IPS DF 19.7 (cell line): ENCODE measurements at regions not wholly inside any gene's neighbourhood (a gene's known extent, or its start where the extent isn't known, plus 50 kb on each side); places are given as distances from the start of the nearest gene placed in this dataset.

Source experiments
- DNase-seq: peaks from one replicate; pipeline ENCODE4 v3.0.0-alpha.2; 2013; ENCODE audit warnings: low read depth, low spot score

DNA sequence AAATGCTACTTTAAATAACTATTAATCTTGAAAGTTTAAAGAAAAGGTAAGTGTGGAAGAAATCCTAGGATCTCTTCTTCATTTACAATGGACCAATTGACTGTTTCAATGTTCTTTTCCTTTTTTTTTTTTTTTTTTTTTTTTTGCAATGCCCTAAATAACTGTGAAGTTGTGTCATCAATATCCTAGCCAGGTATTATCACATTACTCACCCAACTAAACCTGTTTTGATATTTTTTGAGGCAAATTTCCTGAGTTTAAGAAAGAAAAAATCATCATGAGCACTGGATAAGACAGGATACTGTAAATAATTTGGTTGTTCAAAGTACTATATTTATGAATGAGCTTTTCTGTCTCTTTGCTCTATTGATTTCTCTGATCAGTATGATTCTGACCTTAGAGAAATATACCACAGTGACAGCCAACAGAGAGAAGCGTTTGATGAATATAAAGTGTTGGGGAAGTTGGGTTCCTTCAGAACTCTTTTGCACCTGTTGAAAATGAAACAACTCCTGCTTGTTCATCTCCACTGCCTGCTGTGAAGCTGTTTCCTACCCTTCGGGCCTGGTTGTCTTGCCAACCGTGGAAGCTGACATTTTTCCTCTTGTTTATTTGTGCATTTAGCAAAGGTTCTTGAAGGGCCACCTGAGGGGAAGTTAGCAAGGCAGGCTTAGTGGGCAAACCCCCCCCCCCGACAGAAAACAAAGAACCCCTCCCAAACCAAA lies 1220.5 kb upstream of the SLC10A2 start:
- DNase-seq: peak; percentile 12

DNA sequence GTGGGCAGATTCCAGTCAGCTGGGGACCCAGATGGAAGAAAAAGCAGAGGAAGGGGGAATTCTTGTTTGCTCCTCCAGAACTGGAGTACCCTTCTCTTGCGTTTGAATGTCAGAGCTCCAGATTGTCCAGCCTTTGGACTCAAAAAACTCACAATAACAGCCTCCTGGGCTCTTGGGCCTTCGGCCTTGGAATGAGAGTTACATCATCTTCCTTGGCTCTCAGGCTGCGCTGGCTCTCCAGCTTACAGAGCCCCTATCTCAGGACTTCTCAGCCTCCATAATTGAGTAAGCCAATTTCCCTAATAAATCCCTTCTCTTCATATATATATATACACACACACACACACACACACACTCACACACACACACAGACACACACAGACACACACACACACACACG lies 1215.7 kb upstream of the SLC10A2 start:
- DNase-seq: no peak

DNA sequence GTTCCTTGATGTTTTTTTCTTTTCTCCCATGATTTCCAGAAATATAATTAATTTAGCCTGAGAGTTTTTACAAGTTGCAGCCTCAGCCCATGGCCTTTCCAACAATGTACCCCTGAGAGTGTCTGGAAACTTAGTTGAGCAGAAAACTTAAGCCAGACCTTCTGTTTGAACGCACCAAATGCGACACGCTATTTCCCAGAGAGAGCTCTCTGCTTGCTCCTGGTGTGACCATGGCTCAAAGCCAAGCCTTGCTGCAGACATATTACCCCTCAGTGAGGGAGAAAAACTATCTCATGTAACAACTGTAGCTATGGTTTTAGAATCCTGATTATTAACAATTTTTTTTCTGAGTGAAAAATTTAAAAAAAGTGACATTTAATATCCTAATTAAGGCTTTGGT lies 1204.5 kb upstream of the SLC10A2 start:
- DNase-seq: no peak

DNA sequence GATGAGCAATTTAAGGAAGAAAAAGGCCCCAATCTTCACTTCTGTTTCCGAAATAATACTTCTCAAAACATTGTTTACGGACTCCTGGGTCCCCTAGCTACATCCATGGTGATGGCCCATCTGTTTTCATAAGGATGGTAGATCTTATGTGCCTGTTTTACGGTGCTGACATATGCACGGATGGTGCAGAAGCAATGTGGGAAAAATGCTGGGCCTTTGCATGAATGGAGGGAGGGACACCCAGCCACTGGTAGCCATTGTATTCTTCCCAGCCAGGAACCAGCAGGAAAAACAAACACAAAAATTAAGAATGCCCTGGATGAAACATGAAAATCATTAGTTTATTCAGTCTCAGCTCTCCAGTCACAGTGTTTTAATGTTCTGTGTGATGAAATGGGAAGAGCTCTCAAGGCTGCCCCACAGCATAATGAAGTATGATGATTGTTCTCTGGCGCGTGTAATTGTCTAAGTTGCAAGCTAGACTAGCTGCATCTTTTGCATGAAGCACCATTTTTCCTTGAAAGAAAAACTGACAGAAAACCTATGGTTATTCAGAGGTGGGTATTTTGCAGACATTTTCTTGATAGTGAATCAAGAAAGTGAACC lies 1201.1 kb upstream of the SLC10A2 start:
- no peak for DNase-seq

DNA sequence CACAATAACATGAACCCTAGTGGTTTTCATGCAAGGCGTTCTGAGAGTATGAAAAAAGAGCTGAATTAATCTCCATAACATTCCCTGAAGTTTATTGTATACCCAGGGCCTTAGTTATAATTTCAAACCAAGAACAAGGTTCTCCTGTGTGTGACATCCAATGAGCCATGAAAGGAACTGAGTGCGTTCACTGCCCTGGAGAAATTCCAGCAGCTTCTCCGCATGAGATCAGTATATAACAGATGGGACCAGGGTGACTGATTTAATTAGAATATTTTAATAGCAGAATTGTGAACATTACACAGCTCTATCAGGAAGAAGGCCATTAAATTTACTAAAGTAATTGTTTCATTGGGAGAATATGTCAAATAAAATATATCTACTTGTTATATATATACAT lies 1190.5 kb upstream of the SLC10A2 start:
- no peak for DNase-seq

DNA sequence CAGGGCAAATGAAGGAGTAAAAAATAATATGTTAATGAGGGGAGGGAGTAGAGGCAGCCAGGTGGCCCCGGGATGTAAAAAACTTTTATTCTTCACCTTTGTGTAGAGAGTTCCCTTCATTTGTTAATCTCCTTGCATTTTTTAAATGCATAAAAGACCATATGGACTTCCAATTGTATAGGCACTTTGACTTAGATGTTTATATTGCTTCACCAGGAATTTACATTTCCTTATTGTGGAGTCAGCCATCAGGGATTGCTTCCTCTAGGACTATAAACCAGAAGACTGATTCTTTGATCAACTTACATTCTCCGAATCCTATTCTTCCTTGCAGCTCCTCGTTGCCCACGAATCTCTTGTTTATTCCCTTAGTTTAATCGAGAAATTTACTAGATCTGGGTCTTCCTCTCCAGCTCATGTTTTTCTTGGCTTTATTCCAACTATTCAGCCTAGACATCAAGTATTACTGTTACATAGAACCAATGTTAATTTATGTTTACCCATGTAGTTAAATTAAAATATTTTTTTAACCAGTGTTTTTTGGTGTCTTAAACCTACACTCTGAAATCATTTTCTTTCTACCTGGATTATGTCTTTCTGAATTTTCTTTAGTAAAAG lies 1187.0 kb upstream of the SLC10A2 start:
- no peak for DNase-seq

DNA sequence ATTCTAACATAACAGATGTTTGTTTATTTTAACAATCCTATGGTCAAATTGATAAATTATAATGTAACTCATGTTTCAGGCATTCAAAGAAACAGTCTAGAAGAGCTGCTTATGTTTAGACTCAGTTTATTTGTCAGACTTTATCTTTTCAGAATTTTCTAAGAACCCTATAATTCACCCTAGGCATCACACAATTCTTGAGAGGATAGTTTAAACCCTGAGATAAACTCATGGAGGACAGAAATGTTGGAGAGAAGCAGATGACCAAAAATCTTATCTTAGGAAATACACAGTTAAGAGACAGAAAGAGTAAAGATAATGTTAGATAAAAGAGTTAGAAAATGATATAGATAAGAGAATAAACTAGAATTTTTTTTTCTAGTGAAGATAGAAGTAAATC lies 1185.7 kb upstream of the SLC10A2 start:
- no peak for DNase-seq

DNA sequence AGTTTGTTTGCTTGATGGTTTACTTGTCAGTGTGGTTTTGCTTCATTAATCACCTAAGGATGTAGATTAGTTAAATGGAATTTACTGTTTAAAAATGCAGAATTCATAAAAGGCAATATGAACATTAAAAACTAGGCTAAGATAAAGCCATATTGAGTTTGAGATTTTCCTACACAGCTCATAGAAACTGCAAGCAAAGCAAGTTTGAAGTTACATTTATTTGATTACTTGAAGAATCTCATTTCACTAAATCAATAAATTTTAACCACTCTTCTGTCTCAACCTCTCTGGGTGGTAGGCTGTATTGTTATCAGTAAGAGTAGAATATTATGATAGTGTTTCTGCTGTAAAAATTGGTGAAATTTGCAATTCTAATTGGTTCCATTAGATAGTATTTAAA lies 1180.7 kb upstream of the SLC10A2 start:
- DNase-seq: no peak

DNA sequence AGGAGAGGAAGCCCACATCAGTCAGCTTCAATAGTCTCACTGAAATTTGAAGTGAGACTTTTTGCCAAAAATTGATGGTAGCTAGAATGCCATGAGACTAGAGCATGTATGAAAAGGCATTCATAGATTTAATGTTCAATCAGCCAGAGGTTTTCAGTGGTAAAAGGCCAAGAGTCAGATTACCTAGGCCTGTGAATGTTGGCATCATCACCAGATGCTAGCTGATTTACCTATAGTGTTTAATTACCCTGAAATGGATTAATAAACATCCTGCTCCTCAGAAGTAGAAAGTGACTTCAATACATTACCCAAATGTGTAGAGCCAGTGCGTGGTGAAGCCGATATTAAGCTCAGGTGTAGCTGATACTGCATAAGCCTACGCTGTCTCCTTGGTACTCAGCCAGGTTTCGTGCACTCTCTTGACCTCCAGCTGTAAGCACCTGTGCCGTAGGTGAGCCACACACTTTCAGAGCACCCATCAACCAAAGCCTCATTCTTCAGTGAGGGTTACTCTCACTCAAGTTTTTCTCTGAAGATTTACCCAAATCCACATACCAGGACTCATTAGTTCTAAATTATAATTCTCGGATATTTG lies 1140.3 kb upstream of the SLC10A2 start:
- no peak for DNase-seq

DNA sequence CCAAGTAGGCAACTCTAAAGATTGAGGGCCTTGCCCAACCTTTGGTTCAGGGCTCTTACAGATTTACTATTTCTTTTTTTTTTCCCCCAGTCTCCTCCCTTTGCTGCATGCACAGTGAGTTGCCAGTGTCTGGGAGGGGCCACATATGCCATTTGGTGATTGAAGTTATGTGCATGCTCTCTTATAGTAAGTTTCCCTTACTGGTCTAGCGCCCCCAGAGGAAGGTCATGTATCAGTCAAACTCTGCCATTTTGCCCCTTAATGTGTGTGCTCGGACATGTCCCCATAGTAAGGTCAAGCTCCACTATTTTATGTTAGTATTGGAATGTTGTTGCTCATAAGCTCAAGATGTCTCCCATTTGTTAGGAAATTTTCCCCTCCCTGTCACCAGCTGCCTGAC lies 1138.0 kb upstream of the SLC10A2 start:
- no peak for DNase-seq

DNA sequence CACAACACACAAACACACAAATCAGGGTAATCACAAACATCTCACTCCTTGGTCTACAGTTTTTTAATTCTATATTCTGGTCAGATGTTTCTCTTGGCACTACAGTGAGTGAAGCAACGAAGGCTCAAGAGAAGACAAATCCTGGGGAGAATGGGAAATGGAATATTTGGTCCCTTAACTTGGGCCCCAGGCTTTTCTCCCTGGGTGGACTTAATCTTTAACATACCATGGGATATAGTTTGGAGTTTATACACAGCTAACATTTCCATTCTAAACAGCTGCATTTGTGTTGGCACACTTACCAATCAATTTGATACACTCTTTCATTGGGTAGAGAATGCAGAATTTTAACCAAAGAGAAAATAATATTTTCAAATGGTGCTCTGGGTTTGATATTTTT lies 1132.6 kb upstream of the SLC10A2 start:
- DNase-seq: no peak

DNA sequence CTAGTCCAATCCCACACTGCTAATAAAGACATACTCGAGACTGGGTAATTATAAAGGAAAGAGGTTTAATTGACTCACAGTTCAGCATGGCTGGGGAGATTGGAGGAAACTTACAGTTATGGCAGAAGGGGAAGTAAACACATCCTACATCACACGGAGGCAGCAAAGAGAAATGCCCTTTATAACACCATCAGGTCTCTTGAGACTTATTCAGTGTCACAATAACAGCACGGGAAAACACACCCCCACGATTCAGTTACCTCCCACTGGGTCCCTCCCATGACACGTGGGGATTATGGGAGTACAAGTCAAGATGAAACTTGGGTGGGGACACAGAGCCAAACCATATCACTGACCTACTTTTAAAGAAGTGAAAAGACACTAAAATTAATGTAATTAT lies 1130.4 kb upstream of the SLC10A2 start:
- no peak for DNase-seq

DNA sequence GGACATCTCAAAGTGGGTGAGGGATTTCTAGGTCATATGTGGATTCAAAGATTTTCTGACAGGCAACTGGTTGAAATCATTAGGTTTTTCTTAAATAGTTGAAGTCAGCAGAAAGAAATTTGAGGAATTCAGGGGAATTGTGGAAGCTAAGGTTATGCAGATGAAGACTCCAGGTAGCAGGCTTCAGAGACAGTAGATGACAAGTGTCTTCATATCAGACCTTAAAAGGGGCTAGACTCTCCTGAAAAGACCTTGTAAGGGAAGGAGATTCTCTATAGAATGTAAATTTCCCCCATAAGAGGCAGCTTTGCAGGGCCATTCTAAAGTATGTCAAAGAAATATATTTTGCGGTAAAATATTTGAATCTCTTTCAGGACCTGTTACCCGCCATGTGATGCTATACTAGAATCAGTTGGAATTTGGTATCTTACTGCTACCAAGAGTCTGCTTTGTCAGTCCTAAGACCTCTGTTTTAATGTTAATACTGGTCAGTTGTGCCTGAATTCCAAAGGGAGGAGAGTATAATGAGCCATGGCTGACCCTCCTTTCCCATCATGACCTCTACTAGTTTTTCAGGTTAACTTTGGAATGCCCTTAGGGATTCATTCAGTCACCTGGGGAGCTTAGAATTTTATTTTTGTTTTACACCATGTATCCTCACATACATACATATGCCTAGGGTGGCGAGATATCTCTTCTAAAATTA lies 1115.5 kb upstream of the SLC10A2 start:
- DNase-seq: peak; percentile 88

DNA sequence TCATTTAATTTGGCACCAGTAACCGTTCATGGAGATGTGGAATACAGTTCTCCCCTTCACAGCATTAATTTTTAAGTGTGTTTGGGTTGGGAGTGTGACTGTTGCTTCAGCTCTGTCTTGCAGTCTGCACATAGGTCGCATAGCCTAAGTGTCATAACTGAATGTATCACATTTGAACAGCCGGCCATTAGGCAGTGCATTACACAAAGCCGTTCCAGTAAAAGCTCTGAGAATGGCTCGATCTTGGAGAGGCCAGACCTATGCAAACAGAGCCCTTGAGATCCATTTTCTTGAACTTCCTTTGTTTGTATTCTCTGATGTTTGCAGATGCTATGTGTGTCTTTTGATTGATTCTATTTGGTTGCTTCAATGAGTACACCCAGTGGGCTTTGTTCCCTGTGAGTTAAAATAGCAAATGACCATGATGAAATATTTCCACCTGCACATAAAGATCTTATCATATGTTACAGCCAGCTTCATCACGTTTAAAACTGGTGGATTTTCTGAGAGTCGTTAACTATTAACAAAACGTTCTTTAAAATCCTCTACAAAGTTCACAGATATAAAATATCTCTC lies 1104.9 kb upstream of the SLC10A2 start:
- DNase-seq: no peak

DNA sequence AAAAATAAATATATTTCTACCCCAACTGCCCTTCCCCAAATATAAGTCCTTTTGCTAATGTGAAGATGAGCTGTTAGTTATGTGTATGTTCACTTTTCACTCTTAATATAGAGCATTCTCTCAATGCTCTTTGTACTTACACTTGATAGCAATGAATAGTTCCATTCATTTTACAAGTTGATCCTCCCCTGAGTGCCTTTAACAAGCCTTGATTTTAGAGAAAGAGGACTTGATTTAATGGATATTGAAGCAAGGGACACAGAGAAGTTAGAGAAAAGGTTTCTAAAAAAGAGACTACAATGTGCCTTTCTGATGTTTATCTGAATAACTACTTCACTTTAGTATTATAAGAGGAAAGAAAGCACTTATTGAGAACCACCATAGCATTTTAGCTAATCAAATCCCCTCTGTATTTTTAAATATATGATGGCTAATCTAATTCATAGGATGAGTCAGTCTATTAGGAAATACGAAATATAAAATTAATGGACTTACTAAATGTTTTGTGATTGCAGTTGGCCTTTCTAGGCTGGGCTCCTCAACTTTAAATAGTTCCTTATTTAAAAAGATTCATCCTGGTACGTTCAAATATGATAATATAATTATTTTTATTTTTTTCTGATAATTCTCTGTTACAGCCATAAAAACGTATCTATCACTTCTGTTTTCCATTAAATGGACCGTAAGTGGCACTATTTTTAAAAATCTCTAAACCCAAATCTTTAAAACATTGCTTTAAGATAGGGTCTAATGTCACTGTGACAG lies 1097.8 kb upstream of the SLC10A2 start:
- no peak for DNase-seq

DNA sequence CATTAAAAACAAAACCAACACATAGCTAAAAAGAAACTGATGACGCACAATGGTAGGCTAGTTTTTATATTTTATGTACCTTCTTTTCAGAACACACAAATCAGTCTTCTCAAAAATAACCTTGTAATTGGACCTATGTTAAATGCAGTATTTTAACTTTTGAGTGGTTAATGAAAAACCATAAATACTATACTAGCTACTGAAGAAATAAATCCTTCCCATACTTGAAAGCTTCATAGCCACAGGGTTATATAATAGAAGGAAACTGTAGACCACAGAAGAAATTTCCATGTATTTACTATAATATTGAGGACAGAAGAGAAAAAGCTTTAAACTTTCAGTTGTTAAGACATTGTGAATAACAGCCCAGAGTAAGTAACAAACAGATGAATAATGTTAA lies 1094.3 kb upstream of the SLC10A2 start:
- DNase-seq: no peak

DNA sequence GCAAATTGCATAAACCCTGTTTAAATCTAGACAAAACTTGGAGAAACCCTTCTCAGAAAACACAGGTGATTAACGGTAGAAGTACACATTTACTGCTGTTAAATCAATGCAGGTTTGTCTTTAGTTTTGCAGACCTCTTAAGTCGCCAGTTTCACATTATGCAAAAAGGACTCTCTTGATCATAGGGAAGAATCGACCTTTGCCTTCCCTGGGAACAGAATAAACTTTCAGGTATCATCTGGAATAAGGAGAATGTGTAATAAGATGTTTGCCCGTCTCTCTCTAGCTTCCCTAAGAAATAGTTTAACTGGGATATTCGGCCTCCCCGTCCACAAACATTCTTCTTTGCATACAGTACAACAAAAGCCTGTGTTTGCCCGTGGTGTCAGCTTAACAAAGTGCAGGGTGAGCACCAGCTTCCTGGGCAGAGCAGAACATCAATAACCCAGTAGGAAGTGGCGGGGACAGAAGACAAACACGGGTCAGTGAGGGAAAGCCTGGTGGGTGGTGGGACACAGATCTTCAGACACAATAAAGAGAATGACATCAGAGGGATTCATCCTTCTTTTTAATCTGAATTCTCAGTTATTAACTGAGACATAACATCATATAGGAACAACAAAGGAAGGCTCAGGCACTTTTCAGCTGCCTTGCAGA lies 1077.7 kb upstream of the SLC10A2 start:
- DNase-seq: no peak

DNA sequence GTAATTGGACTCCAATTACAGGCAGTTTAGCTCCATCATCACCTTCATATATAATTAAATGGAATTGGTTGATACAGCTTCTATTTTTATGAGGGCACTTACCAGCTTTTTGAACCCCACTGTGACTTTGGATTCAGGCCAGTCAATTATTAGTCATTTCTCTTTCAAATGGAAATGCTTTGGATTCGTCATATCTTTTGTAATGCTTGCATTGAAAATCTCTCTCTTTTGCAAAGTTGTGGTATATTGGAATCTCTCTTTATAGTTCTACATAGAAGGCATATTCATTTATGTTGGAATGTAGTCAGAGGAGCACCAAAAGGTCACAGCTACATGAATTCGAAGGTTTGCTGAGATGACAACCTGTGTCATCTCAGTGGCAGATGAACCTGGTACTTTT lies 1074.3 kb upstream of the SLC10A2 start:
- DNase-seq: no peak

DNA sequence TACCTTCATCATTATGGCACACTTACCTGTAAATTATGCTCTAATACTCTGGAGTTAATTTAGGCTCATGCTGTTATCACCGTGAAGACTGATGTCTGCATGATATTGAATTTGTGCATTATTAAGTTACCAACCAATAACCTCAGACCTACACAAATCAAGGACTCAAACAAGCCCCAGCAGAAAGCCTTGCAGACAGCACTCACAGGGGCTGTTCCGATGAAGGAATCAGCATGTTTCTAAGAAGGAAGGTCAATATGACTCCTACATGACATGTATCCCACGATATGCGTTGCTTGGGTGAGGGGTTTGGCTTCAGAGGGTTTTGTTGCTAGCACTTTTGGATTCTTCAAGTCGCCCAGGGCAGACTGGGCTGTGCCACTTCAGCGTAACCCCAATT lies 1071.2 kb upstream of the SLC10A2 start:
- no peak for DNase-seq

DNA sequence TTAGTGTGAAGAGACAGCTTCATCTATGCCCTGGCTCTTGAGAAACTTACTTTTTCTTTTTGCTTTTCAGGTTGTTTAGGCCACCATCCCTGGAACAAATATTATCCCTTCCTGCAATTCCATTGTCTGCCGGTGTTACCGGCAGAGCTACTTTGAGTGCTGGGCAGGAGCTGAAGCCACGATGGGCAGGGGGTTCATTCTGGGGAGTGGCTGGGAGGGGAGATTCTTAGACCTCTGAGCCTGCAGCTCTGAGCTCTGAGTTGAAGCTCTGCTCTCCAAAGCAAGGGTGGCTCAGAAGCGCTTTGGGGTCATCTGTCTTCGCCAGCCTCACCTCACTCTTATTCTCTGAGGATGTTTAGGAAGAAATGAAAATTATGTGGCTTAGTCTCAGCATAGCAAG lies 1066.6 kb upstream of the SLC10A2 start:
- no peak for DNase-seq

DNA sequence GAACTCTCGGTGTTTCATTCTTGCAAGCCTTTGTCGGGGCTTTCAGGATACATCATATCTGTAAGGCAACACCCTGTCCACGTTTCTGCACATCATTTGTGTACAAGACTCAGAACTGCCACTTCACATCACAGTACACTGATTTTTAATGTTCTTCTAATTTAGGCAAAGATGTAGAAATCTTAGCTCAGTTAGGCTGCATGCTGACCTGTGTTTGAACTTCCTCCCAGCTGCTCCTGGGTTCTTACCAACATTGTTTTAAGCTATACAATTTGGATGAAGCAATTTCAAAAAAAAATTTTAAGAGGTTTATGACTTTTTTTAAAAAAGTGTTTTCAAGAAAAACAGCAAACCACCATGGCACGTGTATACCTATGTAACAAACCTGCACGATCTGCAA lies 1047.9 kb upstream of the SLC10A2 start:
- DNase-seq: no peak
